ENCODE measurements at regions not wholly inside any gene's neighbourhood (a gene's known extent, or its start where the extent isn't known, plus 50 kb on each side); places are given as distances from the start of the nearest gene placed in this dataset.
"Not testable (repeated sequence)": the region's sequence is repeated elsewhere in the genome, so short reads cannot be mapped to it uniquely, and the experiment has no call there.

DNA sequence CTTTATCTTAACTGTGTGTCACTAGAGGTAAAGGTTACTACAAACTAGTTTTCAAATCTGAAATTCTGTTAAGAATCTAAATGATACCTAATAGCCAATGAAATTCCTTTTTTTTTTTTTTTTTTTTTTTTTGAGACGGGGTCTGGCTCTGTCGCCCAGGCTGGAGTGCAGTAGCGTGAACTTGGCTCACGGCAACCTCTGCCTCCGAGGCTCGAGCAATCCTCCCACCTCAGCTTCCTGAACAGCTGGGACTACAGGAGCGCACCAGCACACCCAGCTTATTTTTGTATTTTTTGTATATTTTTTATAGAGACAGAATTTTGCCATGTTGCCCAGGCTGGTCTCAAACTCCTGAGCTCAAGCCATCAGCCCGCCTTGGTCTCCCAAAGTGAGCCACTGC is 160.3 kb upstream of the NEBL start:
- no peak for DNase-seq (ENCODE audit: low read depth)

GRCh38 chr10:21056461-21056860 is 159.3 kb upstream of the NEBL start:
- DNase-seq (ENCODE audit: low read depth), result no peak

GRCh38 chr10:21055339-21056135 is 158.4 kb upstream of the NEBL start:
- DNase-seq (ENCODE audit: low read depth), result no peak

- DNase-seq (ENCODE audit: low read depth), result no peak
Measured at GRCh38 chr10:21053953-21054690, 157.0 kb upstream of the NEBL start.

GRCh38 chr10:21052709-21053104 is 155.6 kb upstream of the NEBL start:
- DNase-seq (ENCODE audit: low read depth), result no peak

- no peak for DNase-seq (ENCODE audit: low read depth)
Measured at GRCh38 chr10:21052072-21052708, 155.1 kb upstream of the NEBL start.

GRCh38 chr10:21049482-21049881 is 152.4 kb upstream of the NEBL start:
- DNase-seq (ENCODE audit: low read depth), result no peak

GRCh38 chr10:21048068-21048467 is 151.0 kb upstream of the NEBL start:
- peak; percentile 74 for DNase-seq (ENCODE audit: low read depth)

- peak; percentile 33 for DNase-seq (ENCODE audit: low read depth)
Measured at GRCh38 chr10:21047511-21047910, 150.4 kb upstream of the NEBL start.

DNA sequence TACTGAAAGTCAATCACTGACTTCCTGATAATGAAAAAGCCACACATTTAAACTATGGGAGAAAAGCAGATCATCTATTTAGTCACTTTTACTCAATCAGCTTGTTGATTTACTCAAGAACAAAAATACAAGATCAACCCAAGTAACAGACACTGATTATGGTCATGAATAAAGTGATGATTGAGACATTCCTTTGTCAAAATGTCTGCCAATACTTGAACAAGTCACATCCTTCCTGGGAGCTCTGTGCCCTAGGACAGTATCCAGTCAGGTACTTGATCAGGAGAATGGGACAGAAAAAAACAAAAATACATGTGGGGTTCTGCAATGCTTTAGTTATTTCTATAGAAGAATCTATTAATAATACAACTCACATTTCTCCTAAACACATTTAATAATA is 150.0 kb upstream of the NEBL start:
- peak; percentile 10 for DNase-seq (ENCODE audit: low read depth)

DNA sequence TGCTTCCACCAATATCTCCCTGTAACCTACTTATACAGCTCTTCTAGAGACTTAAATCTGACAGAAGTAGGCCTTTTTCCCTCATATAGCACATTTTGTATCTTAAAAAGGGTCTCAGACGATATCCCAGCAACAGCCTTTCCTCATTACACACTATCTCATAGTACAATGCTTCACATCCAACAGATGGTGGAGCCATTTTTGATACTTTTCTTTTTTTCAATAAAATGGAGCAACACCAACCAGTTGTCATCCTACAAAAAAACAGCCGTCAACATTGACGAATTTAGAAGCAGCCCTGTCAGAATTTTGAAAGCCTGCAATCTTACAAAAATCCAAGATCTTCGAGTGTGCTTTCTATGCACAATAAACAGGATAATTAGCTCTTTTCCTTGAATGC is 145.9 kb upstream of the NEBL start:
- no peak for DNase-seq (ENCODE audit: low read depth)

GRCh38 chr10:21042536-21042935 is 145.4 kb upstream of the NEBL start:
- no peak for DNase-seq (ENCODE audit: low read depth)

DNA sequence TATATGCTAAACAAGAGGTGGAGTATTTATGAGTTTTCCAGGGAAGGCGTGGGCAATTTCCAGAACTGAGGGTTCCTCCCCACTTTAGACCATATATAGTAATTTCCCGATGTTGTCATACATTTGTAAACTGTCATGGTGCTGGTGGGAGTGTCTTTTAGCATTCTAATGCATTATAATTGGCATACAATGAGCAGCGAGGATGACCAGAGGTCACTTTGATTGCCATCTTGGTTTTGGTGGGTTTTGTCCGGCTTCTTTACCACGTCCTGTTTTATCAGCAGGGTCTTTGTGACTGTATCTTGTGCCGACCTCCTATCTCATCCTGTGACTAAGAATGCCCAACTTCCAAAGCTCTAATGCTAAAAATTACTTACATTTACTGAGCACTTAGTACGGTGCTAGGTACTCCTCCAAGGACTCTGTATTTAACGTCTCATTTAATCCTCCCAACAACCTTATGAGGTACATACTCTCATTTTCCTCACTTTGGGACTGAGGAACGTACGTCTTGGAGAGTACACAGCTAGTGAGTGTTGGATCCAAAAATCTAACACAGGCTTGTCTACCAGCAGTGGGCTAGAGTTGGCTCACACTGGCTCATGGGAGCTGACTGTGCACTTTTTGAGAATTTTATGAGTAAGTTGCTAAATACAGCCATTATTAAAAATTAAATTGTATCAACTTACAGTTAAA is 144.8 kb upstream of the NEBL start:
- no peak for DNase-seq (ENCODE audit: low read depth)

DNA sequence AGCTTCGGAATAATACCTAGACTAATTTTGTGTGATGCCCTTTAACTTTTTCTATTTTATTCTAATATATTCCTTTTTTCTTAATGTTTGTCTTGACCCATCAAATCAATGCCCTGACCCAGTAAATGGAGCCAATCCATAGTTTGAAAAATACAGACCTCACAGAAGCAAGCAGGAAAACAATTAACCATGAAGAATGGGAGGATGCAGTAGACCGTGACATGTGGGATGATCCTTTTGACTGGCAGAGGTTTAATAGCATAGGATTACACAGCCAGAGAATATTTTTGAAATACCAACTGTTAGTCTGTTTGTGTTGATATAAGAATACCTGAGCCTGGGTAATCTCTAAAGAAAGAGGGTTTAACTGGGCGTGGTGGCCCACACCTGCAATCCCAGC is 142.6 kb upstream of the NEBL start:
- DNase-seq (ENCODE audit: low read depth), result no peak

- no peak for DNase-seq (ENCODE audit: low read depth)
Measured at GRCh38 chr10:21036757-21037156, 139.6 kb upstream of the NEBL start.

- DNase-seq (ENCODE audit: low read depth), result not testable (repeated sequence)
Measured at GRCh38 chr10:21034770-21035169, 137.7 kb upstream of the NEBL start.

DNA sequence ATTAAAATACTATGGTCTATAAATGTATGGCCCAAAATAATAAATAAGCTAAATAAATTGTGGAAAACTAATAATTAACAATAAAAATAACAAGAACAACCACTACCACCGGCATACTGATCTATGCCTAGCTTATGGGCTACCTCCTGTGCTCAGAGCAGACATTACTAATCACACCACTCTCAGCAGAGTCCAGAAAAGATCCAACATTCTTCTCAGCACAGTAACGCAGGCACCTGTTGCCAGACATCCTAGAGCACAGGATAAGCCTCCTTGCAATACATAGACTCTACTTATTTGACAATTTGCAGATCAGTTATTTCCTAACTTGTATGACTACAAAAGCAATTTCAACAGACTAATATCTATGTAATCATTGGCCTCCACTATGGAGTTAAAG is 137.1 kb upstream of the NEBL start:
- DNase-seq (ENCODE audit: low read depth), result no peak

DNA sequence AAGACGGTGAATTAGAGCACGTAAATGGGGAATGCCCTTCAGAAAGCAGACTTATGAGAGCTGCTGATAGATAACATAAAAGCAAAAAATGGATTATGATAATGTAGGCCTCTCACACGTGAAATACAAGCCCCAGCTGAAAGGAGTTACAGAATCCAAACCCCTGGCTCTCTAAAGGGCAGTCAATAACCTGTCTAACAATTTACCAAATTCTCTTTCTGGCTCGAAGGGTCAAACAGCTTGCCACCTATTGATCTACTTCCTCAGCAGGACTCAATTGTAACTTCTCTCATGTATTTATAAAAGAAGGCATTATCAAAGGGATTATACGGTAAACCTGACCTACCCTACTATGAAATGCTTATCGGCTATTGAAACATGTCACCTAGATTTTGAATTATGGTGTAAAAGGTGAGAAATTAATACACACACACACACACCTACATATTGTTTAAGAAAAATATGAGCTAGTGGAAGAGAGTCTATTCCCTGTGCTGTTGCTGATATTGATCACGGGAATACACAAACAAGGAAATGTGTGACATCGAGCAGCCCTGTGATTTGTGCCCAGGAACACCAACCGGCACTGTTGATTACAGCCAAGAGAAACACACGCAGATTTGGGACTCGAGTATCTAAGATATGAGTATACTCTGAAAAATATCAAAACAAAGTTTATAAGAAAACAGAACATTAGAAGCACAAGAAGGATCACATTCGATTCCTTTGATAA is 135.6 kb upstream of the NEBL start:
- no peak for DNase-seq (ENCODE audit: low read depth)

GRCh38 chr10:21031232-21031795 is 134.2 kb upstream of the NEBL start:
- DNase-seq (ENCODE audit: low read depth), result no peak

- peak; percentile 78 for DNase-seq (ENCODE audit: low read depth)
Measured at GRCh38 chr10:21030091-21030490, 133.0 kb upstream of the NEBL start.

- DNase-seq (ENCODE audit: low read depth), result peak; percentile 65
Measured at GRCh38 chr10:21022821-21023220, 125.7 kb upstream of the NEBL start.
